ENCODE measurements at regions not wholly inside any gene's neighbourhood (a gene's known extent, or its start where the extent isn't known, plus 50 kb on each side); places are given as distances from the start of the nearest gene placed in this dataset.

DNA sequence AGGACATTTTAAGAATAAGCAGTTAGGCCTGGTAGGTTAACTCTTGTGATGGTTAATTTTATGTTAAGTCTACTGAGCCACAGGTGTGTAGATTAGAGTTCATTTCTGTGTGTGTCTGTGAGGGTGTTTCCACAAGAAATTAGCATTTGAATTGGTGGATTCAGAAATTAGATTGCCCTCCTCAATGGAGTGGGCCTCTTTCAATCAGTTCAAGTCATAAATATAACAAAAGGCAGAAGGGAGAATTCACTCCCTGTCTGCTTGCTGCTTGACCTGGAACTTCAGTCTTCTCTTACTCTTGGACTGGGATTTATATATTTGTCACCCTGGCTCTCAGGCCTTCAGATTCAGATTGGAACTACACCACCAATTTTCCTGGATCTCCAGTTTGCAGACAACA is 55.3 kb upstream of the POM121L12 start:
- DNase-seq (ENCODE audit: low spot score), result no peak

DNA sequence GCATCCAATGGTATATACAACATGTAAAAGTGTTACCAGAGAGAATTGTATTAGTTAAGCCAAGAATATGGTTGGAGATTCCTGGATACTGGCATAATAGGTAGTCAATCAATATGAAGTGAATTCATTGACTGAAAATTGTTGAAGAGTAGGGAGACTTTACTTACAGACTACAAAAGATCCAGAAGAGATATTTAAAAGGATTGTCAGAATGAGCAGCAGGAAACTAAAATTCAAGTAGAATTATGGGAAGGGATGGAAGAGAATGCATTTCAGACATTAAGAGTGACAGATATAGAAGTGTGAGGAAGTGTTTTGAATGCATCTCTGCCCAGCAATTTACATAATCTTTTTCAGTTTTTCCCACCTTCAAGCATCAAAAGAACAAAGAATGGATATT is 62.3 kb upstream of the POM121L12 start:
- DNase-seq (ENCODE audit: low spot score), result no peak

DNA sequence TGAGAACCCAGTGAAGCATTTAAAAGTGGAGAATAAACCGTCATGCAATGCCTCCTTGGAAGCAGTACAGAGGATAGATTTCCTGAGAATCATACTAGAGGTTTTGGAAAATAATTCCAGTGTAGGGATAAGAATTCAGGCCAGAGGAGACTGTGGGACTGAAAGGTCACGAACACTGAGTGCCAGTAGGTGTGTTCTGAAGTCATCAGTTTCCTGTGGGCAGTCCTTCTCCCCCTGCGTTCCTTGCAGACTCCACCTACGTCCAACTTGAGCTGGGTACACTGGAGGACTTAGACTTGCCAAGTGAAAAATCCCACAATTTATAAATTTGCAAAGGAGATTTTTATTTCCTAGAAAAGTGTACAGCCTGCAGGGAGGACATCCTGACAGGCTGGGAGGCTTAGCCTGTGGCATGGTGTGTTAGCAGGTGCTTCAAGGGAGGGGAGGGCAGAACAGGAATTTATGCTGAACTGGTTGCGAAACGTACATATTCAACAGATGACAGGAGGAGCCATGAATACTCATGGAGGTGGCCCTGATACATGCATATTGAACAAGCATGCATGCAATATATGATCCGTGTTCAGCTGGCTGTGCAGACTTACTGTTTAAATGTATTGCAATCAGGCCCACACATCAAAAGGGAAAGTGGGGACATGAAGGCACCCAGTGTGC is 72.9 kb upstream of the POM121L12 start:
- no peak for DNase-seq (ENCODE audit: low spot score)

DNA sequence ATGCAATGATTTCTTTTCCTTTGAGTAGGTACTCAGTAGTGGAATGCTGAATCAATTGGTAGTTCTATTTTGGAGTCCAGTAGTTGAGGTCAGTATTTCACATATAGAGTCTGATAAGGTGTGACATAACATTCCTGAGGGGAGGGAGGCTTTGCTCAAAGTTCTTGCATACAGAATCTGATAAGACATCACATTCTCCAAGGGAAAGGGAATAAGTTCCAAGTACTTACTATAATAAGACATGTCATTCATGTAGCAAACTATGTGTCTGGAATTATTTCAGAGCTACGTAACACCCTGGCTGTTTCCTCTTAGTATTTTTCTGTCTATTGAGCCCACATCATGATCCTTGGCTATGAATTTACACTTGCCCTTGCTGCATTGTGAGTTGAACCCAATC is 74.3 kb upstream of the POM121L12 start:
- DNase-seq (ENCODE audit: low spot score), result no peak

GRCh38 chr7:52959878-52960660 is 75.4 kb upstream of the POM121L12 start:
- DNase-seq (ENCODE audit: low spot score), result no peak

DNA sequence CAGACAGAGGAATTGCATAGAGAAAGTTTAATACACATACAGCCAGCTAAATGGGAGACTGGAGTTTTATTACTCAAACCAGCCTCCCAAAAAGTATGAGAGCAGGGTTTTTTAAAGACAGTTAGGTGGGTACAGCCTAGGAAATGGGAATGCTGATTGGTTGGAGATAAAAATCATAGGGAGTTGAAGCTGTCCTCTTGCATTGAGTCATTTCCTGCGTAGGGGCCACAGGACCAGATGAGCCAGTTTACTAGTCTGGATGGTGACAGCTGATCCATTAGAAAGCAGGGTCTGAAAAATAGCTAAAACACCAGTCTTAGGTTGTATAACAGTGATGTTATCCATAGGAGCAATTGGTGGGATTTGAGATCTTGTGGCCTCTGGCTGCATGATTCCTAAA is 76.1 kb upstream of the POM121L12 start:
- no peak for DNase-seq (ENCODE audit: low spot score)

DNA sequence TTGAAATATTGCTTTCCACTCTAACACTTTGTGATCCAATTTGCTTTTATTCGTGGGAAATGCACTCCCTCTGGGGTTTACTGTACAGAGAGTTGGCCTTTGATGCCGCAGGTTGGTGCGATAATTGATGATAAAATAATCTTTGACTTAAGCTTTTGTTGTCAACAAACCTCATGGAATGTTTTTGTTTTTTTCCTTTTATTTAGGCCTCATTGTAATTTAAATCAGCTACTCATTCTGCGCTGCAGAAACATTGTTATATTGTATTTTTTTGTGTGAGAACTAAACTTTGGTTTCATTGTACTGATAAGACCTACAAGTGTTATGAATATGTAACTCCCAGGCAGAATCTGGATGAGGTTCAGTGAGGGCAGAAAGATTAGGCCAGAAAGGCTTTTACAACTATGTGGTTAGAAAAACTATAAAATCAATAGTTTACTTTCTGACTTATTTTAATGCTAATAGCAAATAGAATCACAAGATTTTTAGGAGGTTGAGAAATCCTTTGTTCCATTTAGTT is 76.8 kb upstream of the POM121L12 start:
- no peak for DNase-seq (ENCODE audit: low spot score)

DNA sequence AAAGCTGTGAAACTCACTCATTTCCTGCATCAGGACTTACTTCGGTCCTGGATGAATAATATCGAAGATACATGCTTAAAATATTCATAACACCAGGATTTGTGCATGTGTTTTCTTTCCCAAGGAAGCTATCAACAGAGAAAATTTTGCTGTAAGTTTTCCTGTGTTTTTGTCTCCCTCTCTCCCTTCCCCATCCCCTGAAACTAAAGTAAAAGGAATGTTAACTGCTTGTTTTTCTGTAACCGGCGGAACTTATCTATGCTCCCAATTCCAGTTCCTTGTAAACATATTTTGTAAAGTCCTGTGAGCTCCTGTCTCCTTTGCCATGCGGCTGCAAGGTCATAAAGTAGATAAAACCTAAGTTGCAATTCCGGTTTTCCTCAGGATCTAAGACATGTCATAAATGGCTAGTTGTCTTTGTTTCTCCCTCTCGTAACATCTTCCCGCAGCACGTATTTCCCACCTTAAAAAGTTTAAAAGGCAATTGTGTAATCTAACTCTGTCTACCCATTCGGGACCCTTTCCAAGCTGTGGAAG is 79.0 kb upstream of the POM121L12 start:
- no peak for DNase-seq (ENCODE audit: low spot score)

GRCh38 chr7:52955522-52955921 is 79.9 kb upstream of the POM121L12 start:
- DNase-seq (ENCODE audit: low spot score), result no peak

DNA sequence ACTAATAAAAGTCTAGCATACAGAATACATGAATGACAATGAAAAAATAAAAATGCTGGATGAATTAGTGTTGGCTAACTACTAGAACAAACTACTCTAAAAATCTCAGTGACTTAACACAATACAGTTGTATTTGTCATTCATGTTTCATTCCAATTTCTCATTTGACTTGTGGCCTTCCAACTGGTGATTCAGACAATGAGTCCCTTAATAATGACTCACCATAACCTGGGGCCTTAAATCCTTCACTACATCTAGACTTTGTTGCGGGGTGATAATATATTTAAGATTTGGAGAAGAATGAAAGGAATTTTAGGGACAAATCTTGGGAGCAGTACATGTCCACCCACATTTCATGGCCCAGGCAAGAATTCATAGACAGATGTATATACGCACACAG is 90.5 kb upstream of the POM121L12 start:
- DNase-seq (ENCODE audit: low spot score), result no peak

DNA sequence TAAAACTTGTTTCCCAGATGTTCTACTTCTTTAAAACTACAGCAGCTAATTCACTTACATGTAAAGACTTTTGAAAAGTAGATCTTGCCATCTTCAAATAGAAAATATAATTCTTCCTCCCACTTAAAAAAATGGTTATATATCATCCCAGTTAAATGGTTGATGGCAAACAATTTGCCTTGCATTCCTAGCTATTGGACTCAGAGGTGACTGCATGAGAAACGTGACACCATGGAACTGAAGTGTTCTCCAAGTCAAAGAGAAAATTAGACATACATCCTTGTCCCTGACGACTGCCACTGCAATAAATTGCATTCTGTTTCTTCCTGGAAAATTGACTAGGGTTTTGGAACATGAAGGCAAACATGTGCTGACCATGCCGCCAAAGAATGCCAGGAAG is 95.0 kb upstream of the POM121L12 start:
- DNase-seq (ENCODE audit: low spot score), result no peak

GRCh38 chr7:52938455-52939133 is 96.8 kb upstream of the POM121L12 start:
- DNase-seq (ENCODE audit: low spot score), result no peak

GRCh38 chr7:52936750-52937149 is 98.7 kb upstream of the POM121L12 start:
- no peak for DNase-seq (ENCODE audit: low spot score)

DNA sequence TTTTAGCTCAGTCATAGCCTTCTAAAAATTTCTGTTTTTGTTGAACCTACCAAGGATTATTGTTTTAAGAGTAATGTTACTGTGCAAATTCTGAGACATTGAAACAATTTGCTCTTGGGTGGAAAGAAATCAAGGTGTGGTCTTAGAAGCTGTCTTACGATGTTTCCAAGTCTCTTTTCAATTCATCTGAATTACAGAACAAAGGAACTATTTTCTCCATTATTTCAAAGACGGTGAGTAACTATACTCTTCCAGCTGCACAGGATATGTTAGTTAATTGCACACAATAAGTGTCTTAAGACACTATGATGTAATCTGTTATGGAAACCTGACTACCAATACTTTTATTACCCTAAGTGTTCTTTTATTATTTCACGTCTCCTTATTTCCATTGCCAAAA is 106.8 kb upstream of the POM121L12 start:
- DNase-seq (ENCODE audit: low spot score), result no peak

DNA sequence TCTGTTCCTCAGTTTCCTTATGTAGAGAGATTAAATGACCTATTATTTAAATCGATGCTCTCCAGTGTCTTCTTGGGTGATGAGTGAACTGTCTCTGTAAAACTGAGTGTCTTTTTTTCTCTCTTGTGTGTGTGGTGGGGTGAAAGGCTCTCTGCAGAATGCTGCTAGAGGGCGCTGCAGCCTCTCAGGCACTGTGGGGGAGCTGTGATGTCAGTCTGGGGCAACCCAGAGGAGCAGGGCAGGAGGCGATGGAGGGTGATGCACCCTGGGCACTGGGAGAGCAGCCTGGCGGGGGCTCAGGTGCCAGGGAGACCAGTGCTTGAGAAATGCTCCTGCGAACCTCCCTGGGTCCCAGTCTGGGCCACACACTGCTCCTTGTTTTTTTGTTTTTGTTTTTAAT is 110.1 kb upstream of the POM121L12 start:
- DNase-seq (ENCODE audit: low spot score), result peak; percentile 41

DNA sequence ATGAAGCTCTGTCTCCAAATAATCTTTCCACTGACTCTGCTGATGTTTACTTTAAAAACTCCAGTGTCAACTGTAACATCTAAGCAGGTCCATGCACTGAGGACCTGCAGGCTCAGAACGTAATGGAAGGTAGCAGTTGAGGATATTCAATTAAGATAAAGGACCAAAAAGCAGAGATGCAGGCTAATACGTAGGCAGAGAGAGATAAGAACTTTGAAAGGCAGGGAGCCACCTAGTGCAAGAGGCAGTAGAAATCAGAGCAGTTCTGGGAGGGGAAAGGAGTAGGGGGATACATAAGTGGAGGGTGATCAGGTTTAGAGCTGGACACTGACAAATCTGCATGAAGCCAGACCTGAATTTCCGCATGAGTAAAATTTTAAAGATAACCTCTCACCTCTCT is 114.5 kb upstream of the POM121L12 start:
- no peak for DNase-seq (ENCODE audit: low spot score)

GRCh38 chr7:52917982-52918578 is 117.4 kb upstream of the POM121L12 start:
- DNase-seq (ENCODE audit: low spot score), result peak; percentile 43

GRCh38 chr7:52911795-52912194 is 123.6 kb upstream of the POM121L12 start:
- DNase-seq (ENCODE audit: low spot score), result no peak

GRCh38 chr7:52911326-52911725 is 124.1 kb upstream of the POM121L12 start:
- DNase-seq (ENCODE audit: low spot score), result no peak

DNA sequence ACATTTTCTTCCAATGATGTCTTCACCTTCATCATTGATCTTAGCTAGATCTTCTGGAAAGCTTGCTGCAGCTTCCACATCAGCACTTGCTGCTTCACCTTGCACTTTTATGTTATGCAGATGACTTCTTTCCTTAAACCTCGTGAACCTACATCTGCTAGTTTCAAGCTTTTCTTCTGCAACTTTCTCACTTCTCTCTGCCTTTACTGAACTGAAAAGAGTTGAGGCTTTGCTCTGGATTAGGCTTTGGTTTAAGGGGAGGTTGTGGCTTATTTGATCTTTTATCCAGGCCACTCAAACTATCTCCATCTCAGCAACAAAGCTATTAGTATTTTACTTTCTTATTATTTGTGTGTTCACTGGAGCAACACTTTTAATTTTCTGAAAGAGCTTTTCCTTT is 125.5 kb upstream of the POM121L12 start:
- no peak for DNase-seq (ENCODE audit: low spot score)

GRCh38 chr7:52909131-52909530 is 126.3 kb upstream of the POM121L12 start:
- DNase-seq (ENCODE audit: low spot score), result no peak

DNA sequence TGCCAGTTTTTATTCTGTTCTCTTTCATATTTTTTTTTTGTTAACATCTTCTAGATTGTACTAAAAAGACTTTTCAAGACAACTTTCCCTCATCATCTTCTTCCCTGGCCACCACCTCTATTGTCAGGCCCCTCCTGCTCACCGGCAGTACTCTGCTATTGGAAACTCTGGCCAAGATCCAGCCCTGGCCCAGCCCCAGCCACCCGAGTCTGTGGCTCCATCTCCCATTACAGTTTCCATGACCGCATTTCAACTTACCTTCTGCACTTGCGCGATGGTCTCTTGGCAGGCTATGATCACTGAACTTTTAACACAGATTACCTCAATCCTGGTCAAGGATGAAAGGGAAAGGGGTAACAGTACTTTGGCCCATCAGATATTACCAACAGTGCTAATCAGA is 137.7 kb upstream of the POM121L12 start:
- no peak for DNase-seq (ENCODE audit: low spot score)

All from D341Med (cell line).